ENCODE measurements at regions not wholly inside any gene's neighbourhood (a gene's known extent, or its start where the extent isn't known, plus 50 kb on each side); places are given as distances from the start of the nearest gene placed in this dataset.

DNA sequence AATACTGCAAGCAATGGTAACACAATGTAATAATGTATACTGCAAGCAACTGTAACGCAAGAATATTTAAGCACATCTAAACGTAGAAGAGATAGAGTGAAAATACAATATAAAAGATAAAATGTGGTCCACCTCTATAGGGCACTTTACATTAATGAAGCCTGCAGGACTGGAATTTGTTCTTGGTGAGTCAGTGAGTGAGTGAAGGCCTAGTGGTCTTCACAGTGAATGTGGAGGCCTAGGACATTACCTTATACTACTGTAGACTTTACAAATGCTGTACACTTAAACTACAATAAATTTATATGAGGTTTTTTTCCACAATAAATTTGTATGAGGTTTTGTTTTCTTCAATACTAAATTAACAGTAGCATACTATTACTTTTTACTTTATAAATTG lies 287.4 kb upstream of the SNX7 start:
- no peak for DNase-seq

DNA sequence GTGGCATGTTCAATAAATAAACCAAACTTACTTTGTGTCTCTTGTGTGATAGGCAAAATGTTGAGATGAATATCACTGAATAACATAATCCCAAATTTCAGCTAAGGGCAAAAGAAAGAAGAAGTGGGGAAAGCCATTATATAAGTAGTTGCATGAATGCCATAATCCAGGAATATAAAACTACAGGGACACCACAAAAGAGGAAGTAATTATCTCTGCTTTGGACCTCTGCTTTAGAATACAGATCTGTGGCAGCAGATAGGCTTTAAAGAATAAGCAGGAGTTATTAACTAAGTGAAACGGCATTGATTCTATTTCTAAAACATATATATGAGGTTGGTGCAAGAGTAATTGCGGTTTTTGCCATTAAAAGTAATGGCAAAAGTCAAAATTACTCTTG lies 288.5 kb upstream of the SNX7 start:
- DNase-seq = no peak

DNA sequence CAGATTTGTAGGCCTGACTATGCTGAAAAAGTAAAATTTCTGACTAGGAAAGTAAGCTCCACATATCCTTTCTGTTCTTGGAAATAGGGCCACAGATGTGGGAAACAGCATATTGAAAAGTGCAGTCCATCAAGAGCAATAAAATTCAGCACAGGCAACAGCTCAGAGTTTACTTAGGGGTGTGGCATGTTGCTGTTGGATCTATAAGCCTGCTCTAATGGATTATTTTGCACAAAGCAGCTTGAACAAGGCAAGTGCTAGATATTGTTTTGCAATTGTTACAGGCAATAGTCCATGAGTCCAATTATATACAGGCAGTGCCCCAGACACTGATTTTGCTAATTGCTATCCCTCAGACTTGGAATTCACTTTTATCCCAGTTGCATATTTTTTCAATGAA lies 289.8 kb upstream of the SNX7 start:
- DNase-seq = no peak

DNA sequence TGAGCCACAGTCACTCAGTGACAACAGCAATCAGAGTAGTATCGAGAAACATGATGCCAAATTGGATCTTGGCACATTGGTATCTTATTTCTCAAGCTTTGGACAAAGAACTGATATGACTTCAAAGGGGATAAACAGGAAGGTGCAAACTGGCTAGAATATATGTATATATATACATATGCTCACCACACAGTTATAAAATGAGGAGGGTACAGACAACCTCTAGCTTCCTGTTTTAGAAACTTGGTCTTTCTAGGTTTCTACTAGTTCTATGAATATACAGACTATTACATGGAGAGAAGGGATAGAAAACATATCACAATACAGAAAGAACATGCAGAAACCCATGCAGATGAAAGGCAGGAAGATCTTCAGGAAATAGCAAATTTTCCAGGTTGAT lies 292.1 kb upstream of the SNX7 start:
- DNase-seq = no peak

DNA sequence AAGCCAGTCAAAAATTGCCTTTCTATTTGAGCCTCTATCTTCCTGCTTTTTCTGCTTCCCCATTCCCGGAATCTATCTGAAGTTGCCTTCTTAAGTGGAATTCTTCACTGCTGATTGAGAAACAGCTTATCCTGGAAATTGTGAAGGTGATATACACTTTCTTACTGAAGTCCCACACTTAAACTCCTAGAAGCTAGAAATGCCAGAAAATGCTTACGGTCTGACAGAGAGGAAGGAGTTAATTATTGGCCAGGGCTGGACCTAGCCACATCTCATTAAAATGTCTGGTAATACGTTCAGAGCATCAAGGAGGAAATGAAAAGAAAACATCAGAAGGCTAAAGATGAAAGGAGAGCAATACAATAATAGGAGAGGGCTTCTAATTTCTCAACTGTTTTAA lies 292.5 kb upstream of the SNX7 start:
- DNase-seq = no peak

DNA sequence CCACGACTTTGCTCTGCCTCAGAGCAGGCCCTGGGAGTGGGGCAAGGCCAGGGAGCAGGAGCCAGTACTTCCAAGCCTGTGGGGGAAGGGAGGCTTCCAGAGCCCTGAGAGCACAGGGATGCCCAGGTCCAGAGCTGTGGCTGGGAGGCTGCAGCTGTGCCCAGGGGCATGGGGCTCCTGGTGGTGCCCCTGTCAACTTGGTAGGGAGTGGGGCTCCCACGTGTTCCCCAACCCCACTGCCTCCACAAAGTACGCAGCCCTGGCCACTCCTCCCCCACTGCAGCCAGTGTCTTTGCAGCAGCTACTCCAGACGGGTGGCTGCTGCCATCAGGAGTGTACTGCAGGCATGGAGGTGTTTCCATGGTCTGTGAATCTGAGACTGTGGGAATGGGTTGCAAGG lies 294.1 kb upstream of the SNX7 start:
- no peak for DNase-seq

DNA sequence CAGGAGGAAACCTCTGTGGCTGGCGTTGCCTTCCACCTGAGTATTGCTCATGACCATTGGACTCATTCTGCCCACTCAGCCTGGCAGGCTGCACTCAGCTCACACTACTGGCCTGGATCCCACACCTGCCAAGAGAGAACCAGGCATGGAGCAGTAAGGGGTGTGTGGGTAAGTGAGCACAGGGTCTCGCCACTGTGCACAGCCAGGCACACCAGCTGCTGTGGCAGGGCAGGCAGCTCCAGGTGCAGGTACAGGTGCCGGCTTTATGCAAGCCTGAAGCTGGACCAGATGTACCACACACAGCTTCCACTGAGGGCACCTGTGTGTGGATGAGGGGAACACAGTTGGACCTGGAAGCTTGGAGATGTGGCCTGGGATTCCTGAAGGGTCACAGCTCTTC lies 295.2 kb upstream of the SNX7 start:
- no peak for DNase-seq

DNA sequence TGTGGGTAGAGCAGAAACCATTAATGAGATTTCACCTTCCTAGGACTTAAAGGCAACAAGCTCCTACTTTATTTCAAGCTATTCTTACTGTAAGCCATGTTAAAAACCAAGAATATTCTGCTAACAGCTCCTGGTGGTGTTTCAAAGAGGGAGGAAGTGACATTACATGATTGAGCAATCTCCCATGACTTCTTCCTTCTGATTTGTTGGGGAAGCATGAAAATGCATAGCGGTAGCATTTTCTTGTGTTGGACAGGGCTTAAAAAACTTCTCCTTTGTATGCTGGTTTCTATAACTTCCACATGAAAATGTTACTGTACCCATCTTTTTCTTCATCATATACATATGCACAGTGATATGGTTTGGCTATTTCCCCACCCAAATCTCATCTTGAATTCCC lies 297.0 kb upstream of the SNX7 start:
- DNase-seq = no peak

DNA sequence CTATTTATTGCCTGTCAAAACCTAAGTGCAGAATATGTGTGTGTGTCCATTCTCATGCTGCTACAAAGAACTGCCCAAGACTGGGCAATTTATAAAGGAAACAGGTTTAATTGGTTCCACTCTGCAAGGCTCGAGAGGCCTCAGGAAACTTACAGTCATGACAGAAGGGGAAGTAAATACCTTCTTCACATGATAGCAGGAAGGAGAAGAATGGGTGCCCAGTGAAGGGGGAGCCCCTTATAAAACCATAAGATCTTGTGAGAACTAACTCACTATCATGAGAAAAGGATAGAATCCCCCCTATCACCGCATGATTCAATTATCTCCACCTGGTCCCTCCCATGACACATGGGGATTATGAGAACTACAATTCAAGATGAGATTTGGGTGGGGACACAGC lies 300.7 kb upstream of the SNX7 start:
- DNase-seq = no peak

DNA sequence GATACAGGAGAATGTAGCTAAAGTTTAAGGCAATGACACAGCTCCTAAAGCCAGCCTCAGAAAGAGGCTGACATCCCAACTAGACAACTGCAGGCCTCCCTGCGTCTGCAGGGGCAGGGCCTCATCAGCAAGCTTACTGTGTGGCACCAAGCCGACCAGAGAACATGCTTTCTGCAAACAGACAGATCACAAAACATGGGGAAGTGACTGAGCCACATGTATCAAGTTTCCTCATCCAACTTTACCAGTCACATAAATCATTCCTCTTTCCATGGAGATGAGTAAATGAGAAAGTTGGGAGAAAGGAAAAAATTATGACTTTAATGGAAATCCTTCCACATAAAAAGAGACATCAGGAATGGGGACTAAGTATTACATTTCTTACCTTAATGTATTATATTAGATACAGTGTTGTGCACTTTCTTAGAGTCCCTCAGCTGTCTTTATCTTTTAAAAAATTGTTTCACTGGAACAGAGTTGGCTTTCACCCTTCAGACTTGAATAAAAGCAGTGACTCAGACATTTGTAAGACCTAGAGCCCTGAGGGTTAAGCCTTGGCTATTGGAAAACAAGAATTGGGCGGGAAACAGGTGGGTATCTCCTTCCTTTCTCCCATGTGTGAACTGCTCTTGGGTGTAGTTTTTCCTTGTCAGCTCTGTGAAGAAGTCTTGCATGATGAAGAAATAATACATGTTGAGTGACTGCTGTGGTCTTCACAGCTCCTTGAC lies 305.7 kb upstream of the SNX7 start:
- no peak for DNase-seq

DNA sequence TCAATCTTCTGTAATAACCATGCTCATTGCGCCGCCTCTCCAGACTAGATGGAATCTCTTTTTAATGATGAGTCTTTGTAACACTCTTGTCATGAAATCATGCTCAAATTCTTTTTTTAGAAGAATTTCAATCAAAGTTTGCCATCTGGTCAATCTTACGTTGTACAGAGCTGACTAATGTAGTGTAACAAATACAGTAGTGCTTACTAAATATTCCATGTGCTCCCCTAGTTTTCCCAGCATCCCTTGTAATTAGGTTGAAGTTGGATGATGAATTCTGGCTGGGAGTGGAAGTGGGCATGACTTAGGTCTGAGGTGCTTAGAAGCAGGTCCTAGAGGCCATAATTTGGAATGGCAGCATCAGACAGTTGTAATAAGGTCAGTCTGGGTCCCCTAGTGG lies 309.1 kb upstream of the SNX7 start:
- no peak for DNase-seq

DNA sequence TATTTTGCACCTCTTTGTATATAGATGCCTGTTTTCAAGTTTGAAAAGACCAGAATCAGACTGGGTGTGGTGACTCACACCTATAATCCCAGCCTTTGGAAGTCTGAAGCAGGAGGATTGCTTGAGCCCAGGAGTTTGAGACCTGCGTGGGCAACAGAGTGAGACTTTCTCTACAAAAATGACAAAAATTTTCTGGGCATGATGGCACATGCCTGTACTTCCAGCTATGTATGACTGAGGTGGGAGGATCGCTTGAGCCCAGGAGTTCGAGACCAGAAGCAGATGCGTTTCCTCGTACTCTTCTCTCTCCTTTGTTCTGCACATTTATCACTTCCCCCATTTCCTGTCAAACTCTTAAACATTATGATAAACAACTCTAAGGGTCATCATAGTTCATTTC lies 310.0 kb upstream of the SNX7 start:
- DNase-seq = no peak

DNA sequence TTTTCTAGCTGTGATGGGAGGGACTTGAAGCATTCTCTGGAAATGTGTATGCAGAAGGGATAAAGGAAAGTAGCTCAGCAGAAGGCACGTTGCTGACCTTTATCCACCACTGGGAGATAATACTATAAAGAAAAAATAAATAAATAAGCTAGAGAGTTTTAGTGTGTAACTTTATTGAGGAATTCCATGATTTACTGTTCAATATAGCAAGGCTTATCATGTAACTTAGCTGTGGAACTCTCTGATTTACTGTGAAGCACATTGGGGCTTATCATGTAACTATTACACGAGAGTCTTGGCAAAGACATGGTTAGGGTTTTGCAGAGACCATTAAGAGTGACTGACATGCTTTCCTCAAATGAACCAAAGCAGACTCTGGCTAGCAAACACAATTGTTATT lies 316.1 kb upstream of the SNX7 start:
- DNase-seq = no peak

DNA sequence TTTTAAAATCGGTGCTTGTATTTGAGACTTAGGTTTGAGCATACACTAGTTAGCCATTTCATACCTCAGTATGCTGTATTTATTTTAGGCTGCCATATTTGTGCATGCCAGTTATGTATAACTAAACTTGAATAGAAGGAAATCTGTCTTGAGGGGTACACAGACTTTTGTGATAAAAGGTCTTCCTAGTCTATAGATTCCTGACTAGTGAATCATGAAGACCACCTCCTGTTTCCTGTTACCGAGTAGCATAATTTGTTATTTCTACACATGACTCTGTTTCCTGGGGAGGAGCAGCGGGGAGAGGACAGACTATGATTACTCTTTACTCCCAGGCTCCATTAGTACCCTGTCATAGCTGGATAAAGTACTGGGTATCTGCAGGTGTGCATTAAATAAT lies 316.8 kb upstream of the SNX7 start:
- DNase-seq = no peak

DNA sequence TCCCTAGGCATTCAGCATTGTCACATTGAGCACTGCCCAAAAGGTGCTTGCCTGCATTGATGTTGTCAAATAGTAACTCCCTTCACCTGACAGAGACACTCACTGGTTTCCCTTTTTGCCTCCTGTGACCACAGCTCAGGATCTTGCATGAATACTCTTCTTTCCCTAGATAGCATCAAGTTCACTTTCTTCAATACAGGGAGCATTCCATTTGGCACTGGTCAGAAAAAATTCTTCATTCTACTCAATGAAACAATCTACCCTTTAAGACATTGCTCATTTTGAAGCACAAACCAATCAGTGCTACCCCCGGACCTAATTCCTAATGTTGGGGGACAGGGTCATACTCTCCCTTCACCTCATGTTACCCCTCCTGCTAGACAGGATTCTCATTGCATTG lies 319.0 kb upstream of the SNX7 start:
- DNase-seq = no peak

DNA sequence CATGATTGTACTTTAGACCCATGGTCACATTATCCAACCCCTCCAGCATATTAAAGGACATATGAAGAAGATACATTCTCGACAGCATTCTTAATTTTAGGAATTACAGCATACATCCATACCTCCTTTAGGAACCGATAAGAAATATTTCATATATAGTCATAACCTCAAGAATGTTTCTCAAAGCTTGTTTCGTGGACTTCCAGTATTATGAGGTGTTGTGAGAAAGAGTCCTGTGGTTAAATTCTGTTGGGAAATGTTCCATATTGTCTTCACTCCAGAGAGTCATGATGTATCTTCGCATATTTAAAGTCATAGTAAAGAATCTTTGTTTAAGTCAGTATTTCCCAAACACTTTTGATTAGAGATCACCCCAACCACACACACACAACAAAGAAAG lies 321.0 kb upstream of the SNX7 start:
- no peak for DNase-seq

DNA sequence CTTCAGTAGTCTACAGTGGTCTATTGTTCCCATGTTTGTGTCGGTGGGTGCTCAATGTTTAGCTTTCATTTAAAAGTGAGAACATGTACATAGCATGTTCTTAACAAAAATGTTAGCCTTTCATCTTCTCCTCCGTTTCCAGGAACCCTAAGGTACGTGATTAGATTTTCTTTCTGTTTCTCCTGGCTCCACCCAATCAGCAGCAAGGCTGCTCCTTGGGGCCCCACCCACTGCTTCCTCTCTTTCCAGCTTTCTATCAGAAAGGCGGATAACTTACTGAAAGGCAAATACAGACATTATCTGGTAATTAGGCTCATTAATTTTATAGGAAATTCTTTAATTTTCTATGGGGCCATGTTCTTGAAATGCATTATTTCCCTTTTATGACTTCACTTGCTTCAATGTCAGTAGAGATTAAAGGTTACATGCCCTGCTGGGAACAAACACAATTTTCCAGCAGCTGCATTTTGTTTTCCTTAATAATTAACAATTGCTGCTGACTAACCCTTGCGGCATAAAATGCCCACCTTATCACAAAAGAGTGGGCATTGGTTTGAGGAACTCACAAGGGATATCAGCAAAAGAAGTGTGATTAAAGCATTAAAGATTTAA lies 324.9 kb upstream of the SNX7 start:
- DNase-seq = no peak

DNA sequence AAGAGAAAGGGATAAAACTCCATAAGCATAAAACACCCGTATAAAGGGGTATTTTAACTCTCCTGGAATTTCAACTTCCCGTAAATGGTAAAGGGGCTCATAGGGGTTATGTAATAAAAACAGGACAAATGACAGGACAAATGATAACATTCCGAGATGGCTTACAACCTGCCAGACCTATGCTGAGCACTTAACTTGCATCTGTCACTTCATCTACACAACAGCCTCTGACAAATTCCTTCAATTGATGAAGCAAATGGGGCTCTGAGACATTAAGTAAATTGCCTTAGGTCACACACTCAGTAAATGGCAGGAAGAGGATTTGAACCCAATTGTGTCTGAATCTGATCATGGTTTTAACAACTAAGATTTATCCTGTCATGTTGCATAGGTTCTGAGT lies 327.6 kb upstream of the SNX7 start:
- DNase-seq = no peak

DNA sequence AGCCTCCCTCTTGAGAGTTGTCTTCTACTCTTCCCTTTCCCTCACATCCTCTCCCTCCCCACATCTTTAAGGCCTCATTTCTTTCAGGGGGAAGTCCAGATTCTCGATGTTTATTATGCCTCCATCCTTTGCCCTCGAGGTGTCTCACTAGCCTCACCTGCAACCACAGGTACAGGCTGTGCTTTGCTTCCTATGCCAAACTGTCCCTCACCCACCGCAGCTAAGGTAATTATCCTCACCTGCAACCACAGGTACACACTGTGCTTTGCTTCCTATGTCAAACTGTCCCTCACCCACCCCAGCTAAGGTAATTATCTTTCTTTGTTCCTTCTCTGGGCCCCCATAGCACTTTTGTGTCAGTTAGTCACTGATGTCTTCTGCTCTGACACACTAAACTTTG lies 328.1 kb upstream of the SNX7 start:
- no peak for DNase-seq

DNA sequence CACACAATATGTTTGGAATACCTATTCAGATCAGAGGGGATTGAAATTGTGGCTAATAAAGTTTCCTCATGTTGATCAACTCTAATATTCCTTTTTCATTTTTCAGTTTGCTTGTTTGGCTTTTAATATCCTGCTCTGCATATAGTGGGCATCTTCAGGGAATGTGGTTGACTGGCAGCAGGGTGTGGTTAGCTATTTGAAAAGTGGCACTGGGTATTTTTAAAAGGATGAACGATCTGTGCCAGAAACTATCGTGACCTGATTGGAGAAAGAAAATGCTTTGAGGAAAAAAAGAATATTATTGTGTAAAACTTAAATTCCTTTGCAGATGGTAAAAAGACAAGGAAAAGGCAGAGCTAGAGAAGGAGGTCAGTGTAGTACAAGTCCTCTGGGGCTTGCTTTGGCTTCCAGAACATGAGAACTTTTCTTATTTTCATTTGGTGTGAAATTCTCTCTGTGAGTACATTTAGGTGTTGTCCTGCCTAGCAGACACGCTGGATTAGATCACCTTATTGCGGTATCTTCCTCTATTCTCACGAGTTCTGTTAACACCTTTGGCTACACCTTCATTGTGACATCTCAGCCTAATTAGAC lies 329.7 kb upstream of the SNX7 start:
- no peak for DNase-seq

DNA sequence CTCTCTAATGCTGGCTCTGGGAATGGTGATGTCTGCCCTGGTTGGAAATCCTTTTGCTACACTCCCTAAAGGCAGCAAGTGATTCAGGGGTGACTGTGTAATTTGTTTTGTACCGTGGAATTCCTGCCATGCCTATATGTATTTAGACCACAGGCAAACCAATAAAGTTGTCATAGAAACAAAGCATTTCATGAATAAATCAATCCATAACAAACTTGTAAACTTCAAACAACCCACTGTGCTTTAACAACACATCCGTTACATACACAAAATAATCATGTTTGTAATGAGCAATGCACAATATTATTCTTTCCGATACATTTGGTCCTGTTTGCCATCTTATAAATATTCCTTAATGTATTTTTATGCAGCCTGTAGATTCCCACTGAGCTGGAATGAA lies 330.3 kb upstream of the SNX7 start:
- no peak for DNase-seq

DNA sequence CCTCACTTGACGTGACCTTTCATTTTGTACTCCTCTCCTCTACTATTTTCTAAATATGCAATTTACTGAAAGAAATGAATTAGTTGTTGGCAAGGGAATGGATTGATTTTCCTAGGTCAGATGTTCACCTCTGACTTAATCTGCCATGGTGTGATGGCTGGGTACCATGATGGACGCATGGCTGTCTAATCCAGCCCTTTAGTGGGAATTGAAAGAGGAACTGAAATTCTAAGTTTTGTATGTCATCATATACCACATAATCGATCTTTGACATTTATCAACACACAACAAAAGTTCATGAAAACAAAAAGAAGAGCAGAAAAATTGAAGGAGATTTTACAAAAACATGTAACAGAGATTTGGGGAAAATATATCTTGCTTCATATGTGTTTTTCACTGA lies 331.3 kb upstream of the SNX7 start:
- no peak for DNase-seq

DNA sequence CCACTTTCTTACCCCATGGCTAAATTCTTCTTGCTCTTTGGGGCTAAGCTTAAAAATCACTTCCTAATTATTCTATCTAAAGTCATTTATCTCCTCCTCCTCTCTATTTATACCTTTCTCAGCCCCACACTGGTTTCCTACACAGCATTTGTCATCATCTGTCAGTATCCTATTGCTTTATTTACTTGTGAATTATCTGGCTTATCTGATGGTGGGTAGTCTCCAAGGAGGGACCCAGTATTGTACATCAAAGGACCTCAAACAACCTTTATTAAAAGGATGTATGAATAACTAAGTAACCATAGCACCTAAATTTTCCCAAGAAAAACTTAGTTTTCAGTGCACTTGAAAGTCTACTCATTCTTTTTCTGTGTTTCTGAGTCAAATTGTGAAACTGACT lies 332.7 kb upstream of the SNX7 start:
- no peak for DNase-seq

DNA sequence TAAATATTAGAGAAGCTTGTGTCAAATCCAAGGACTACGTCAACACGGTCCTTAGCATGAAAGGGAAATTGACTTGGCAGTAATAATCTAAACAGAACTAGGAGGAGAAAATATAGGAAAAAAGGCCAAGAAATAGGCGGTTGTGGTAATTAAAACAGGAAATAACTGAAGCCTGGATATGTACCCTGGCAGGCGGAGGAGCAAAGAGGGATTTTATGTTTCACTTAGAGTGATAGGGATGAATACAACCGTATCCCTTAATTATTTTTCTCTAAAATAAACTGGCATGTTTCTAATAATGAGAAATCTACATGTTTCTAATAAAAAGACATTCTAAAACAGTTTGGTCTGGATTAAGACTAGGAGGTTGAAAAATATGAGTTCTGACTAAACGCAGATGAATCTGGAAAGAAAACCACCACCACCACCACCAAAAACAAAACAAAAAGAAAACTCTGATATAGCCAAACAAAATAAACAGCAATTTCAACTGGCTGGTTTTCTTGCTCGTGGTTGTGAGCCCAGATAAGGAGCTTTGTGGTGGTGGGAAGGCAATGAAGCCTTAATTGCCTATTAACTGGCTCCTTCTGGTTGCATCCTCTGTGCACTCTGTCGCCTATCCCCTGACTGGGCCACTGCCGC lies 334.2 kb upstream of the SNX7 start:
- no peak for DNase-seq
